GM19025 (cell line): ENCODE measurements at regions not wholly inside any gene's neighbourhood (a gene's known extent, or its start where the extent isn't known, plus 50 kb on each side); places are given as distances from the start of the nearest gene placed in this dataset.
"Not testable (repeated sequence)": the region's sequence is repeated elsewhere in the genome, so short reads cannot be mapped to it uniquely, and the experiment has no call there.

ENCODE experiments used
- ATAC-seq: cut with Tn5 transposase; IDR thresholded peaks from one replicate; pipeline ENCODE4 v1.9.1; 2021; ENCODE audit warnings: mild to moderate bottlenecking, low read depth, moderate library complexity; ENCODE audit not compliant: unreplicated experiment

GRCh38 chr22:47617186-47617585 is 854.7 kb downstream of the TBC1D22A start:
- no peak for ATAC-seq

GRCh38 chr22:47616396-47617020 is 854.1 kb downstream of the TBC1D22A start:
- no peak for ATAC-seq

- no peak for ATAC-seq
Measured at GRCh38 chr22:47615051-47615450, 852.6 kb downstream of the TBC1D22A start.

- no peak for ATAC-seq
Measured at GRCh38 chr22:47613606-47614350, 851.3 kb downstream of the TBC1D22A start.

GRCh38 chr22:47613181-47613580 is 850.7 kb downstream of the TBC1D22A start:
- ATAC-seq, result not testable (repeated sequence)

- ATAC-seq, result no peak
Measured at GRCh38 chr22:47612311-47612910, 850.0 kb downstream of the TBC1D22A start.

GRCh38 chr22:47610764-47611163 is 848.3 kb downstream of the TBC1D22A start:
- no peak for ATAC-seq

- no peak for ATAC-seq
Measured at GRCh38 chr22:47610281-47610680, 847.8 kb downstream of the TBC1D22A start.

- ATAC-seq, result no peak
Measured at GRCh38 chr22:47609653-47610052, 847.2 kb downstream of the TBC1D22A start.

GRCh38 chr22:47608421-47608820 is 846.0 kb downstream of the TBC1D22A start:
- no peak for ATAC-seq

- ATAC-seq, result no peak
Measured at GRCh38 chr22:47607486-47607885, 845.0 kb downstream of the TBC1D22A start.

GRCh38 chr22:47606426-47606825 is 844.0 kb downstream of the TBC1D22A start:
- no peak for ATAC-seq

GRCh38 chr22:47605886-47606285 is 843.4 kb downstream of the TBC1D22A start:
- no peak for ATAC-seq

- no peak for ATAC-seq
Measured at GRCh38 chr22:47605441-47605840, 843.0 kb downstream of the TBC1D22A start.

- no peak for ATAC-seq
Measured at GRCh38 chr22:47604563-47604962, 842.1 kb downstream of the TBC1D22A start.

- ATAC-seq, result no peak
Measured at GRCh38 chr22:47602732-47603131, 840.3 kb downstream of the TBC1D22A start.

- ATAC-seq, result no peak
Measured at GRCh38 chr22:47601666-47602065, 839.2 kb downstream of the TBC1D22A start.

- no peak for ATAC-seq
Measured at GRCh38 chr22:47600791-47601625, 838.6 kb downstream of the TBC1D22A start.

GRCh38 chr22:47600281-47600680 is 837.8 kb downstream of the TBC1D22A start:
- no peak for ATAC-seq

GRCh38 chr22:47599753-47600152 is 837.3 kb downstream of the TBC1D22A start:
- ATAC-seq, result no peak

- no peak for ATAC-seq
Measured at GRCh38 chr22:47598864-47599263, 836.4 kb downstream of the TBC1D22A start.
